HepG2 (cell line): ENCODE measurements at regions not wholly inside any gene's neighbourhood (a gene's known extent, or its start where the extent isn't known, plus 50 kb on each side); places are given as distances from the start of the nearest gene placed in this dataset.

Experiments
- ATAC-seq: fragments of 200-7000 bp; cut with Tn5 transposase; 3 replicates; pipeline ENCODE4 v1.9.1; 2020; ENCODE audit warnings: mild to moderate bottlenecking, moderate library complexity
- BruUV-seq: library from RNA; stranded (reverse); fragments of 400-500 nt; replicated peaks from 2 replicates; lab custom pipeline; 2021; lab: Mats Ljungman, UMichigan
- CTCF ChIA-PET: fragments of 300-600 bp; formaldehyde crosslinking; extraction: SDS; loops from one replicate; lab custom pipeline; 2021; ENCODE audit warnings: low total read pairs, inconsistent platforms, low intra/inter-chr PET ratio; lab: Yijun Ruan, JAX
- POLR2A ChIA-PET: fragments of 350-600 bp; sonication (Branson Sonifier 250); formaldehyde crosslinking; loops from one replicate; lab custom pipeline; 2020; ENCODE audit warnings: antibody characterized with exemption, inconsistent platforms; lab: Yijun Ruan, JAX
- DNase-seq: peaks from one replicate; pipeline ENCODE4 v3.0.0-alpha.2; 2015; ENCODE audit warnings: low spot score
- FAIRE-seq: peaks from 3 replicates; lab custom pipeline; 2011; peaks lifted over from hg19 to GRCh38; lab: Jason Lieb, UNC
- H2AFZ ChIP-seq: one replicate; pipeline ENCODE4 v1.6.1; 2011; ENCODE audit warnings: low read length, inconsistent platforms
- H3K27ac ChIP-seq: fragments of 300-600 bp; 3 replicates; pipeline ENCODE4 v1.8.0; 2011; ENCODE audit warnings: mixed run types, mild to moderate bottlenecking, mixed read lengths, low read length, inconsistent platforms; ENCODE audit not compliant: insufficient read depth; ENCODE audit errors: extremely low read length
- H3K27me3 ChIP-seq, 2 experiments: fragments of 200-600 bp in 1 of 2; 2 replicates in 1 of 2; 3 replicates in 1 of 2; pipeline versions ENCODE4 v1.6.0 to v1.8.0; 2011; ENCODE audit warnings: low read length in 2 of 2, mild to moderate bottlenecking in 2 of 2, moderate library complexity in 2 of 2, inconsistent platforms in 1 of 2; ENCODE audit not compliant: insufficient read depth in 2 of 2, control insufficient read depth in 1 of 2
- H3K36me3 ChIP-seq, 2 experiments: fragments of 200-600 bp in 1 of 2; replicated peaks in 1 of 2; 2 replicates in 1 of 2; 3 replicates in 1 of 2; pipeline versions ENCODE4 v1.5.1 to v1.8.0; 2011; ENCODE audit warnings: low read length in 2 of 2, inconsistent platforms in 1 of 2; ENCODE audit not compliant: insufficient read depth in 2 of 2, control insufficient read depth in 1 of 2
- H3K4me1 ChIP-seq: 2 replicates; pipeline ENCODE4 v1.5.1; 2012; ENCODE audit warnings: low read length, inconsistent platforms; ENCODE audit not compliant: insufficient read depth
- H3K4me2 ChIP-seq: 2 replicates; pipeline ENCODE4 v1.6.0; 2011; ENCODE audit warnings: low read depth, low read length, inconsistent platforms
- H3K4me3 ChIP-seq, 3 experiments: fragments of 200-600 bp in 1 of 3; sonication (generic), shearing (Covaris generic) in 1 of 3; replicated peaks in 1 of 3; 2 replicates each; pipeline ENCODE4 v1.5.1; 2011 to 2016; ENCODE audit warnings: low read length in 3 of 3, inconsistent platforms in 2 of 3, low read depth in 2 of 3, mild to moderate bottlenecking in 2 of 3, control low read depth in 1 of 3, mixed read lengths in 1 of 3; ENCODE audit not compliant: insufficient read depth in 1 of 3
- H3K79me2 ChIP-seq: one replicate; pipeline ENCODE4 v1.6.1; 2011; ENCODE audit warnings: low read length, inconsistent platforms; ENCODE audit not compliant: insufficient read depth
- H3K9ac ChIP-seq: 2 replicates; pipeline ENCODE4 v1.6.0; 2011; ENCODE audit warnings: mild to moderate bottlenecking, low read depth, low read length, inconsistent platforms; ENCODE audit not compliant: insufficient read depth
- H3K9me3 ChIP-seq: 2 replicates; pipeline ENCODE4 v1.5.1; 2012; ENCODE audit warnings: mild to moderate bottlenecking, low read length
- H4K20me1 ChIP-seq: 2 replicates; pipeline ENCODE4 v1.6.0; 2011; ENCODE audit warnings: inconsistent platforms, mild to moderate bottlenecking, low read length, moderate library complexity; ENCODE audit not compliant: insufficient read depth
- FOXM1 ChIP-seq: sonication (generic); formaldehyde crosslinking; IDR thresholded peaks from 2 replicates; pipeline ENCODE4 v1.5.0; 2020; ENCODE audit warnings: missing genetic modification reagents
- GABPA ChIP-seq, 2 experiments: IDR thresholded peaks; 2 replicates each; pipeline ENCODE4 v1.6.1; 2011 to 2016; ENCODE audit warnings: low read depth in 2 of 2, low read length in 1 of 2, missing biosample characterization in 1 of 2, missing genetic modification characterization in 1 of 2
- HOXD1 ChIP-seq: sonication (generic); formaldehyde crosslinking; IDR thresholded peaks from 2 replicates; pipeline ENCODE4 v1.5.0; 2020; ENCODE audit warnings: missing genetic modification reagents
- KLF11 ChIP-seq: IDR thresholded peaks from 2 replicates; pipeline ENCODE4 v1.6.1; 2016; ENCODE audit warnings: missing compliant biosample characterization
- MED13 ChIP-seq: sonication (generic); formaldehyde crosslinking; IDR thresholded peaks from 2 replicates; pipeline ENCODE4 v1.5.0; 2020; ENCODE audit warnings: missing genetic modification reagents
- NFYC ChIP-seq: IDR thresholded peaks from 2 replicates; pipeline ENCODE4 v1.6.1; 2016; ENCODE audit warnings: missing genetic modification reagents, missing compliant biosample characterization
- RFX3 ChIP-seq: IDR thresholded peaks from 2 replicates; pipeline ENCODE4 v1.6.1; 2016; ENCODE audit warnings: missing biosample characterization, missing genetic modification reagents
- SIN3B ChIP-seq: fragments of 150-350 bp; IDR thresholded peaks from 2 replicates; pipeline ENCODE4 v1.6.1; 2014; ENCODE audit warnings: low read length
- SRF ChIP-seq: IDR thresholded peaks from 2 replicates; pipeline ENCODE4 v1.6.1; 2011; ENCODE audit warnings: mild to moderate bottlenecking, low read depth, low read length, moderate library complexity
- SUZ12 ChIP-seq: fragments of 150-350 bp; IDR thresholded peaks from 2 replicates; pipeline ENCODE4 v1.6.1; 2014; ENCODE audit warnings: low read depth, low read length
- TBP ChIP-seq: sonication (generic); formaldehyde crosslinking; IDR thresholded peaks from 2 replicates; pipeline ENCODE4 v1.5.0; 2020; ENCODE audit warnings: missing genetic modification reagents
- TCF12 ChIP-seq, 2 experiments: fragments of 450-650 bp in 1 of 2; sonication (generic) in 1 of 2; formaldehyde crosslinking in 1 of 2; IDR thresholded peaks; 2 replicates each; pipeline versions ENCODE4 v1.6.1 to v1.8.0; 2017 to 2022; ENCODE audit warnings: antibody characterized with exemption in 1 of 2, mild to moderate bottlenecking in 1 of 2, missing genetic modification reagents in 1 of 2, moderate library complexity in 1 of 2
- ZFP41 ChIP-seq: sonication (generic); formaldehyde crosslinking; IDR thresholded peaks from 2 replicates; pipeline ENCODE4 v1.4.0; 2020; ENCODE audit warnings: mild to moderate bottlenecking, missing genetic modification reagents, borderline replicate concordance
- ZNF205 ChIP-seq: IDR thresholded peaks from 2 replicates; pipeline ENCODE4 v1.6.1; 2018; ENCODE audit warnings: missing biosample characterization, missing genetic modification reagents
- ZNF331 ChIP-seq: sonication (generic); formaldehyde crosslinking; IDR thresholded peaks from 2 replicates; pipeline ENCODE4 v1.4.0; 2020; ENCODE audit warnings: missing genetic modification reagents
- ZNF766 ChIP-seq: sonication (generic); formaldehyde crosslinking; IDR thresholded peaks from 2 replicates; pipeline ENCODE4 v1.5.0; 2020; ENCODE audit warnings: missing genetic modification reagents, borderline replicate concordance
- ZSCAN29 ChIP-seq: sonication (generic); formaldehyde crosslinking; conservative IDR thresholded peaks from 2 replicates; pipeline ENCODE4 v1.4.0; 2020; ENCODE audit warnings: mild to moderate bottlenecking, missing genetic modification reagents
- WGBS: methylation state at CpG from one replicate; pipeline ENCODE4 v1.1.6; 2017; ENCODE audit warnings: low lambda C conversion rate; 5-methylcytosine and 5-hydroxymethylcytosine counted together
- in situ Hi-C: cut with HindIII; loops from 2 replicates; pipeline ENCODE4 v1.10.0; 2017; ENCODE audit warnings: low pct_unique_long_range_greater_than_20kb; ENCODE audit not compliant: extremely low pct_ligation_motif_present
- intact Hi-C: fragments of 100-400 bp; cut with micrococcal nuclease; formaldehyde crosslinking; loops from one replicate; pipeline ENCODE4 v1.10.0; 2022; ENCODE audit not compliant: unreplicated experiment
- TF ChIP-seq, protein P1 (sequence below): sonication (generic); formaldehyde crosslinking; IDR thresholded peaks from 2 replicates; pipeline ENCODE4 v1.8.0; 2022; ENCODE audit warnings: mild to moderate bottlenecking, missing genetic modification reagents; ENCODE audit not compliant: insufficient replicate concordance

DNA sequence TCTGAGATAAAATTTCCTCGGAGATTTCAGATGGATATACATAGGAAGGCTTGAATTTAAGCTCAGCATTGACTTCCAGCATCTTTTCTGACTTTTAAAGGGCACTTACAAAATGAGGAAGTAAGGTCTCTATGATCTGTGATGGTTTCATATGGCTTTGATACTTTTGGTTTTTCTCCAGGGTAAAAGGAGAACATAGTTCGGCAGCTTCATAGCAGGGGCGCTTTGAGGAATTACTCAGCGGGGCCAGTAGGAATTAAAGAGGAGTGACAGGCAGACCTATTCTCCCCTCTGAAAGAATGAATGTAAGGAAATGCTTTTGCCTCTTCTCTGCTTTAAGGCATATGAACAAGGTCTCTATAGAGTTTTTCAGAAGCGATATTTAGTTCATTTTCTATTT lies 80.0 kb upstream of the PCDH15 start:
- ATAC-seq: no peak
- WGBS: 34% methylated on average over 5 of the region's 5 CpGs
- Histone ChIP-seq H3K4me1 (no peaks in the 10 kb centered on the region), H3K4me3 (no peak overlapping the region), H3K36me3 (no peaks in the 10 kb centered on the region), H3K9ac (no peak overlapping the region), H4K20me1 (no peaks in the 10 kb centered on the region), H2AFZ (no peak overlapping the region), H3K79me2 (no peaks in the 10 kb centered on the region), H3K27me3 (no peaks in the 10 kb centered on the region), H3K9me3 (no peaks in the 10 kb centered on the region), H3K27ac (no peak overlapping the region), H3K4me2 (no peak overlapping the region)
- ChIA-PET CTCF (no interaction called here), POLR2A (no interaction called here)
- no peak for TF ChIP-seq HOXD1 (CRISPR knock-in tag)
- TF ChIP-seq FOXM1: no peak
- TF ChIP-seq MED13: no peak
- TF ChIP-seq KLF11: no peak
- no peak for TF ChIP-seq RFX3 (CRISPR knock-in tag)
- no peak for TF ChIP-seq SUZ12
- TF ChIP-seq TCF12 (IDR thresholded peaks at IDR 0.05): no peak
- no peak for TF ChIP-seq TCF12 (CRISPR knock-in tag; IDR thresholded peaks at IDR 0.05)
- TF ChIP-seq ZFP41 (CRISPR knock-in tag): no peak
- TF ChIP-seq ZNF205 (CRISPR knock-in tag): no peak
- TF ChIP-seq SIN3B: no peak
- TF ChIP-seq, protein P1, sequence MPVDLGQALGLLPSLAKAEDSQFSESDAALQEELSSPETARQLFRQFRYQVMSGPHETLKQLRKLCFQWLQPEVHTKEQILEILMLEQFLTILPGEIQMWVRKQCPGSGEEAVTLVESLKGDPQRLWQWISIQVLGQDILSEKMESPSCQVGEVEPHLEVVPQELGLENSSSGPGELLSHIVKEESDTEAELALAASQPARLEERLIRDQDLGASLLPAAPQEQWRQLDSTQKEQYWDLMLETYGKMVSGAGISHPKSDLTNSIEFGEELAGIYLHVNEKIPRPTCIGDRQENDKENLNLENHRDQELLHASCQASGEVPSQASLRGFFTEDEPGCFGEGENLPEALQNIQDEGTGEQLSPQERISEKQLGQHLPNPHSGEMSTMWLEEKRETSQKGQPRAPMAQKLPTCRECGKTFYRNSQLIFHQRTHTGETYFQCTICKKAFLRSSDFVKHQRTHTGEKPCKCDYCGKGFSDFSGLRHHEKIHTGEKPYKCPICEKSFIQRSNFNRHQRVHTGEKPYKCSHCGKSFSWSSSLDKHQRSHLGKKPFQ (CRISPR knock-in tag): no peak
- no peak for TF ChIP-seq ZNF331 (CRISPR knock-in tag)
- no peak for TF ChIP-seq ZNF766 (CRISPR knock-in tag)
- TF ChIP-seq GABPA (IDR thresholded peaks at IDR 0.05; ENCODE audit: low read depth, low read length): no peak
- TF ChIP-seq GABPA (CRISPR knock-in tag; IDR thresholded peaks at IDR 0.05; ENCODE audit: low read depth): no peak
- no peak for TF ChIP-seq NFYC (CRISPR knock-in tag)
- TF ChIP-seq TBP (CRISPR knock-in tag): no peak
- no peak for TF ChIP-seq ZSCAN29
- no peak for TF ChIP-seq SRF
- no peak for DNase-seq
- FAIRE-seq: no peak
- intact Hi-C loops: no loop called here
- BruUV-seq: no TSS peak
- in situ Hi-C loops: no loop called here
